Lower lobe of right lung (tissue), 2 donors: ENCODE measurements at regions not wholly inside any gene's neighbourhood (a gene's known extent, or its start where the extent isn't known, plus 50 kb on each side); places are given as distances from the start of the nearest gene placed in this dataset.

ENCODE experiments used
- ATAC-seq, 2 donors: fragments of 200-7000 bp; cut with Tn5 transposase; one replicate each; pipeline ENCODE4 v1.9.1; 2020 to 2022; ENCODE audit warnings: mild to moderate bottlenecking in 2 of 2, moderate library complexity in 2 of 2
- DNase-seq: peaks from one replicate; pipeline ENCODE4 v3.0.0-alpha.2; 2020
- H3K27ac ChIP-seq: fragments of 200-600 bp; one replicate; pipeline ENCODE4 v1.8.0; 2022
- H3K27me3 ChIP-seq: fragments of 200-600 bp; one replicate; pipeline ENCODE4 v1.8.0; 2022; ENCODE audit warnings: low read depth
- H3K36me3 ChIP-seq: fragments of 200-600 bp; one replicate; pipeline ENCODE4 v1.8.0; 2022; ENCODE audit warnings: mild to moderate bottlenecking
- H3K4me1 ChIP-seq: fragments of 200-600 bp; one replicate; pipeline ENCODE4 v1.8.0; 2022
- H3K4me3 ChIP-seq: fragments of 200-600 bp; one replicate; pipeline ENCODE4 v1.8.0; 2022; ENCODE audit warnings: mild to moderate bottlenecking
- H3K9me3 ChIP-seq: fragments of 200-600 bp; one replicate; pipeline ENCODE4 v1.8.0; 2022
- intact Hi-C: fragments of 100-400 bp; cut with DNase I; formaldehyde crosslinking; loops from one replicate; pipeline ENCODE4 v1.11.0; 2022
- TF ChIP-seq, protein P1 (sequence below): fragments of 200-600 bp; IDR thresholded peaks from one replicate; pipeline ENCODE4 v1.8.0; 2022; ENCODE audit warnings: antibody characterized with exemption, mild to moderate bottlenecking
- donor health status: DM: no; HTN: yes; CAD: no; lungs with severe emphysema.

DNA sequence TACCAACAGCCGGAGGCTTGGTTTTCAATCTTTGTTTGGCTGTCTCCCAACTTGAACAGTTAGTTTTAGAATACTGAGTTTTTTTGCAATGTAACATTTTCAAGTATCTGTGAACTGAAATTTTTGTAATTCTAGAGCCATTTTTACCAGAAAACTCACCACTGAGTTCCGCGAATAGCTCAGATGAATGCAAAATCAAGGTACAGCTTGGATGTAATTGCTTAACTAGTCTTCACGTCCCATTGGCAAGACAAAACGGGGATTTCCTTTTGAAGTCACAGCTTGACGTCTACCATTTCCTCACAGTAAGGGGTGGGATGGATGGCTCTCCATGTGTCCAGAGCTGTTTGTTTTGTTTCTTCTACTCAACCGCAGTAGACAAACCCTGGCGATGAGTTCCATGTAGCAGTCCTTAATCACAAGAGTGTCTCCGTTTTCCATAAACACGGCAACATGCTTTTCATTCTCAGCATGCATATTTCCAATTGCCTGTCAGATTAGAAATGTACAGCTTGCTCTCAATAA, 55.8 kb upstream of the FGFR2 start:
- Histone ChIP-seq H3K9me3 (no peaks in the 10 kb centered on the region), H3K27ac (no peak overlapping the region), H3K4me3 (no peak overlapping the region), H3K27me3 (no peaks in the 10 kb centered on the region), H3K4me1 (no peaks in the 10 kb centered on the region), H3K36me3 (no peaks in the 10 kb centered on the region)
- TF ChIP-seq, protein P1, sequence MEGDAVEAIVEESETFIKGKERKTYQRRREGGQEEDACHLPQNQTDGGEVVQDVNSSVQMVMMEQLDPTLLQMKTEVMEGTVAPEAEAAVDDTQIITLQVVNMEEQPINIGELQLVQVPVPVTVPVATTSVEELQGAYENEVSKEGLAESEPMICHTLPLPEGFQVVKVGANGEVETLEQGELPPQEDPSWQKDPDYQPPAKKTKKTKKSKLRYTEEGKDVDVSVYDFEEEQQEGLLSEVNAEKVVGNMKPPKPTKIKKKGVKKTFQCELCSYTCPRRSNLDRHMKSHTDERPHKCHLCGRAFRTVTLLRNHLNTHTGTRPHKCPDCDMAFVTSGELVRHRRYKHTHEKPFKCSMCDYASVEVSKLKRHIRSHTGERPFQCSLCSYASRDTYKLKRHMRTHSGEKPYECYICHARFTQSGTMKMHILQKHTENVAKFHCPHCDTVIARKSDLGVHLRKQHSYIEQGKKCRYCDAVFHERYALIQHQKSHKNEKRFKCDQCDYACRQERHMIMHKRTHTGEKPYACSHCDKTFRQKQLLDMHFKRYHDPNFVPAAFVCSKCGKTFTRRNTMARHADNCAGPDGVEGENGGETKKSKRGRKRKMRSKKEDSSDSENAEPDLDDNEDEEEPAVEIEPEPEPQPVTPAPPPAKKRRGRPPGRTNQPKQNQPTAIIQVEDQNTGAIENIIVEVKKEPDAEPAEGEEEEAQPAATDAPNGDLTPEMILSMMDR: no peak
- intact Hi-C loops: no loop called here
- ATAC-seq (no peak), DNase-seq (no peak)

DNA sequence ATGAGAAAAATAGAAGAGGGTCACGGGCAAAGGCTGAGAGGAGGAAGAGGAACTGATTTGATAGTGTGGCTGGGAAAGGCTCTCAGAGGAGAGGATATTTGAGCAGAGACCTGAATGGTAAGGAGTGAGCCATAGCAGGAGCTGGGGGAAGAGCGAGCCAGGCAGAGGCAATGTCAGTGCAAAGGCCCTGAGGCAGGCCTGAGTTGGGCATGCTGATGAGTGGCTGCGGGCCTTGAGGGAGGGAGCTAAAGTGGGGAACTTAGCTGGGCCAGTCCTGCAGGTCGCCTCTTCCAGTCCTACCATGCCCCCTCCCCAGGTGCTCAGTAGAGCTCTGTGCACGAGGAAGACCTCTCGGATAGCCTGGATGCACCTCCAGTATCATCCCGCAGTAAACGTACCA, 55.4 kb upstream of the FGFR2 start:
- Histone ChIP-seq H3K4me1 (no peaks in the 10 kb centered on the region), H3K4me3 (no peak overlapping the region), H3K9me3 (no peaks in the 10 kb centered on the region), H3K27me3 (no peaks in the 10 kb centered on the region), H3K36me3 (no peaks in the 10 kb centered on the region), H3K27ac (no peak overlapping the region)
- no peak for ATAC-seq
- intact Hi-C loops: no loop called here
- TF ChIP-seq, protein P1: no peak
- no peak for DNase-seq

DNA sequence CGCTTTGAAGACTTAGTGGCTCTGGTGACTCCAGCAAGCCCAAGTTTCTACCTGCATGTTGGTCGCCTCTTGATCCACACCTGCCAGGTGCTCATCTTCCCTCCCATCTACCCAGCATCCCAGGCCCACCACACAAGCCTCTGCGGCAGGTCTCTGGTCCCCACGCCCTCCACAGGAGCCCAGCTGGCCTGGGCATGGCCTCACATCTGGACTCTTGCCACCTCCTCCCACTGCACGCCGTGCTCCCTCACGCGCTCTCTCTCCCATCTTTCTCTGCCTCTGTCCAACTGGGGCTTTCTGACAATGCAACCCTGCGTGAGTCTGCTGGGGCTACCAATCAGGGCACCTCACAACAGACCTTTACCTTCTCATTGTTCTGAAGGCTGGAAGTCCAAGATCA, 50.2 kb upstream of the FGFR2 start:
- H3K27ac ChIP-seq: no peak overlapping the region
- H3K4me3 ChIP-seq: no peak overlapping the region
- TF ChIP-seq, protein P1: no peak
- no peaks in the 10 kb centered on the region for H3K36me3 ChIP-seq
- no peaks in the 10 kb centered on the region for H3K9me3 ChIP-seq
- peaks cover 3% of the 10 kb centered on the region for H3K27me3 ChIP-seq
- ATAC-seq (no peak), DNase-seq (no peak)
- intact Hi-C loops: no loop called here
- no peaks in the 10 kb centered on the region for H3K4me1 ChIP-seq

DNA sequence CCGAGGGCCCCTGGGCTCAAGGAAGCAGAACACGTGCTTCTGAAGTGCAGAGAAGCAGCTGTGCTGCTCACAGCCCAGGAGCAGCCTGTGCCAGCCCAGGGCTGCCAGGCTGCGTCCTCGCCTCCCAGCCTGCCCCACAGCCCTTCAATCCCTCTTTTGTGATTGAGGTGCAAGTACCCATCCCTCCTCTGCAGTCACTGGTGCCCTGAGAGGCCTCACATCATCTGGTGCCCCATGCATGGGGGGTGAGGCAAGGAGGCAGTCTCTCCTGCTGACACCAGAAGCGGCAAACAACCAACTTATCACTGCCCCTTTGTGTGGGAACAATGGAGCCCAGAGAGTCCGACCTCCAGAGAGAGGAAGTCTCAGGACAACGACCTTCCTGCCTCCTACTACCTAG, 49.8 kb upstream of the FGFR2 start:
- no peak overlapping the region for H3K27ac ChIP-seq
- TF ChIP-seq, protein P1: no peak
- no peaks in the 10 kb centered on the region for H3K9me3 ChIP-seq
- DNase-seq (no peak), ATAC-seq (no peak)
- peaks cover 3% of the 10 kb centered on the region for H3K27me3 ChIP-seq
- no peak overlapping the region for H3K4me3 ChIP-seq
- intact Hi-C loops: no loop called here
- no peaks in the 10 kb centered on the region for H3K36me3 ChIP-seq
- no peaks in the 10 kb centered on the region for H3K4me1 ChIP-seq
